HG03196 (cell line): ENCODE measurements at regions not wholly inside any gene's neighbourhood (a gene's known extent, or its start where the extent isn't known, plus 50 kb on each side); places are given as distances from the start of the nearest gene placed in this dataset.

Experiments used
- ATAC-seq: cut with Tn5 transposase; IDR thresholded peaks from one replicate; pipeline ENCODE4 v1.9.1; 2021; ENCODE audit not compliant: unreplicated experiment

DNA sequence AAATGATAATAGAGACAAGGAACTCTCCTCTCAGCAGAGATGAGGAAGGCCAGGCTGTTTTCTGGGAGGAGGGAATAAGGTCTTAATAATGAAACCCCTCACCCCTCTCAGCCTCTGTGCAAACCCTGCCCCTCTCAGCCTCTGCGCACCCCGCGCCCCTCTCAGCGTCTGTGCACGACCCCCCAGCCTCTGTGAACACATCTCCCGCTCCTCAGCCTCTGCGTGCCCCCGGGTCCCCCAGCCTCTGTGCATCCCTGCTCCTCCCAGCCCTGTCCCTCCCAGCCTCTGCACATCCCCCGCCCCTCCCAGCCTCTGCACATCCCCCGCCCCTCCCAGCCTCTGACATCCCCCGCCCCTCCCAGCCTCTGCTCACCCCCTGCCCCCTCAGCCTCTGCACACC lies 837.8 kb downstream of the TBC1D22A start:
- ATAC-seq: no peak

GRCh38 chr22:47599753-47600152 lies 837.3 kb downstream of the TBC1D22A start:
- ATAC-seq: no peak

DNA sequence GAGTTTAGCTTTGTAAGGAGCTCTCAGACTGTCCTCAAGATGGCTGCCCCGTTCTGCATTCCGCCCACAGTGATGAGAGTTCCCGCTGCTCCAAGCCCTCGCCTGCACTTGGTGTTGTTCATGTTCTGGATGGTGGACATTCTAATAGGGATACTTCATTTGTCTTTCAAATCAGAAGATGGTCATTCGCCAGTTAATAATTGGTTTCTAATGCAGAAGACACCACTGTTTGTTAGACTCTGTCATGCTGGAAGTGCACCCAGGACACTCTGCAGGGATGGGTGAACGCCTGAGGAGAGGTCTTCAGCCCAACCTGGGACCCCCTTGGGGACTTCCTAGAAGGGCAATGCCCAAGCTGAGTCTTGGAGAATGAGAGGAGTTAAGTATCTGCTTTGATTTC lies 836.4 kb downstream of the TBC1D22A start:
- ATAC-seq: no peak

GRCh38 chr22:47597041-47597440 lies 834.6 kb downstream of the TBC1D22A start:
- ATAC-seq: no peak

DNA sequence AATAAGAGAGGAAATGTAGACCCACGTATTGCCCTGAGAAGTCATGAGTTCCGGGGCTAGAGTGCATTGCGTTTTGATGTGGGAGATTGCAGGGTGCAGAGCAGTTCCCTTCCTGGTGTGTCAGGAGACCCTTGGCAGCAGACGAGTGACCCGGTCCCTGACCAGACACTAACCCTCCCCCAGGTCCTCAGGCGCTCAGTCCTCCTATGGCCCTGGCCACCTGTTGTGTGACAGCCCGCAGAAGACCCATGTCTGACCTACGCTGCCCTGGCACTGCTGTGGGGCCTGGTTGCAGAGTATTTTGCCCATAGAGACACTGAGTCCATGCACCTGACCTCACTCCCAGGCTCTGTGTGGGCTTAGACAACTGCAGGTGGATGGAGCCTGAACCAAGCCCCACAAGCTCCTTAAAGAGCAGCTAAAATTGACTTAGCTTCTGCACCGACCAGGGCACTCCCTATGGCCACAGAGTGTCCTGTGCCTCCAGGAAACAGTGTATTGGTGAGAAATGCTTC lies 833.8 kb downstream of the TBC1D22A start:
- no peak for ATAC-seq

DNA sequence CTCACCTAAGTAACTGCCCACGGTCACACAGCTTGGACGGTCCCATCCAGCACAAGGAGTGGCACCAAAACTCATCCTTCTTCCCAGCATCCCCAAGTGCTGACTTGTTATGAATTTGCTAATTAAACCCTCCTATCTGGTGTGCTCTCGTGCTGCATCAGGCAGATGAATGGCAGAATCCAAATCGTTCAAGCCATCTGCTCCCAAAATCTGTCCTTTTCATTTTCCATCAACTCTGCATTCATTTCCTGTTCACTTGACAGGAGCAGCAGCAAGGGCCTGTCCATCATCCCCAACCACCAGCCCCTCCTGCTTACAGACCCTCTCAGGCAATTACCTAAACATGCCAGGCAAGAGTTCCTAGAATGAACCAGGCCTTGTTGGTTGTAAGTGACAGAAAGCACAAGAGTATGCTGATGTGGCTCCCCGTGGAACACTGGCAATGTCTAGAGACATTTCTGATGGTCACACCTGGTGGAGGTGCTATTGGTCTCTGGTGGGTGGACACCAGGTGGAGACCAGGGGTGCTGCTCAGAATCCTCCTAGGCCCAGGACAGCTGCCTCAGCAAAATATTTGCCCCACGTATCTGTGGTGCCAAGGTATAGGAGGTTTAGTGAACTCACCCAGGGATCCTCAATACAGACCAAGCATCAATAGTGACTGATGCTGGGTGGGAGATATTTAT lies 832.5 kb downstream of the TBC1D22A start:
- ATAC-seq: no peak

DNA sequence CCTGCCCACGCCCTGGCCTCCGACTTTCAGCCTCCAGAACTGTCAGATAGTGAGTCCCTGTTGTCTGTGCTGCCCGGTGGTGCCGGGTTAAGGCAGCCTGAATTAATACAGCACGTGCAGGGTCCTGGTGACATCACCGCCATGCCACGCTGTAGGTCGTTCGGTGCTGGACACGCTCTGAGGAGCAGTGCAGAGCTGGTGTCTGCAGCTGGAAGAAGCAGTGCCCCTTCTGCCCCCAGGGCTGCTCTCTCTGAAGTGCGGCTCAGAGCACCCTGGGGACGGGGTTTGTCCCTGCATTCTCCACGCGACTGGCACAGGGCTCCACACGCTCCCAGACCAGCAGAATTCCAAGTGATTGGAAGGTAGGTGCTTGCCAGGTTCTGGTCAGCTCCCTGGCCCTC lies 831.5 kb downstream of the TBC1D22A start:
- ATAC-seq: no peak

- no peak for ATAC-seq
These were observed 830.8 kb downstream of the TBC1D22A start for GRCh38 chr22:47593291-47593690.

DNA sequence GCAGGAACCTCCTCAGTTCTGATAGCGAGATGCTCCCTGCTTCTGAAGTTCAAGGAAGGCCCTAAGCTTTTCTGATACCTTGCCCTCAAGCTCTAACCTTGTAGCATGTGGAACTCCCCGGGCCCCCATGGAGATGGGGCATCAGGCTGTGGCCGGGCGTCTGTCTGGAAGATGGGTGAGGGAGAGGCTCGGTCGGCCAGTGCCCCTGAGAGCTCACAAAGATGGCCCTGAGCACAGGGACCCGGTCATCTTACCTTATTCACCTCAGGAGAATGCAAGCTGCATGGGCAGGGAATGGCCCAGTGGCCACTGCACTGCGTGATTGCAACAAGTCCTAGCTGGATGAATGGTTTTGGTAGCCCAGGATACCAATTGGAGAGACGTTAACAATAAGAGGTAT lies 830.3 kb downstream of the TBC1D22A start:
- ATAC-seq: no peak

DNA sequence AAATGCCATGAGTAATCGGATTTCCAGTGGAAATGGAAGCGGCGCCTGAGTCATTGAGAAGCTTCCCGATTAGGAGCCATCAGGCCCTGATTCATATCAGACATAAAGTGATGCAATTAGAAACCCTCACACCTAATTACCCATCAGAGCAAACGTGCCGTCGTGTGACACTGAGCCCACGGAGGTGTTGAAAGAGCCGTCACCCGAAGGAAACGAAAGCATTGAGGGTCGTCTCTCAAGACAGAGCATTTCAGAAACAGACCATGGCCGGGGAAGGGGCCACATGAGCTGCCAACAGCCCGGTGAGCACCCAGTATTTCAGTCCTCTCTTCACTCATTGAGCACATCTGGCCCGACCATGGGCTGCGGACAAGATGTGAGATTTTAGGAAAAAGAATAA lies 829.3 kb downstream of the TBC1D22A start:
- ATAC-seq: no peak

DNA sequence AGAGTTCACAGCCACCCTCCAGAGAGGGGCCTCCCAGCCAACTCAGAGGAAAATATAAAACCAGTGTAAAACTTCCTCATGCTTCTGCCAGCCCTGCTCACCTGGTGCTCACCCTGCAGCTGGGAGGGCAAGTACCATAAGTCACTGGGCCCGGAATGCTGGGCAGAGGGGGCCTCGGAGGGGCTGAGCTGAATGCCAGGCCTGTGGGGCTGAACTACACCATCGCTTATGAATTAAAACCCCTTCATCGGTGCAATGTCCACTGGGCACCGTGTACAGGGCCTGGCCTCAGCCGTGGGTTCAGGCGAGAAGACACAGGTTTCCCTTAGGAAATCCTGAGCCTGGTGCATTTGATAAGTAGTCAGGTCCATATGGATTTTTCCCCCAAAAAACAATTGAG lies 828.6 kb downstream of the TBC1D22A start:
- ATAC-seq: no peak

DNA sequence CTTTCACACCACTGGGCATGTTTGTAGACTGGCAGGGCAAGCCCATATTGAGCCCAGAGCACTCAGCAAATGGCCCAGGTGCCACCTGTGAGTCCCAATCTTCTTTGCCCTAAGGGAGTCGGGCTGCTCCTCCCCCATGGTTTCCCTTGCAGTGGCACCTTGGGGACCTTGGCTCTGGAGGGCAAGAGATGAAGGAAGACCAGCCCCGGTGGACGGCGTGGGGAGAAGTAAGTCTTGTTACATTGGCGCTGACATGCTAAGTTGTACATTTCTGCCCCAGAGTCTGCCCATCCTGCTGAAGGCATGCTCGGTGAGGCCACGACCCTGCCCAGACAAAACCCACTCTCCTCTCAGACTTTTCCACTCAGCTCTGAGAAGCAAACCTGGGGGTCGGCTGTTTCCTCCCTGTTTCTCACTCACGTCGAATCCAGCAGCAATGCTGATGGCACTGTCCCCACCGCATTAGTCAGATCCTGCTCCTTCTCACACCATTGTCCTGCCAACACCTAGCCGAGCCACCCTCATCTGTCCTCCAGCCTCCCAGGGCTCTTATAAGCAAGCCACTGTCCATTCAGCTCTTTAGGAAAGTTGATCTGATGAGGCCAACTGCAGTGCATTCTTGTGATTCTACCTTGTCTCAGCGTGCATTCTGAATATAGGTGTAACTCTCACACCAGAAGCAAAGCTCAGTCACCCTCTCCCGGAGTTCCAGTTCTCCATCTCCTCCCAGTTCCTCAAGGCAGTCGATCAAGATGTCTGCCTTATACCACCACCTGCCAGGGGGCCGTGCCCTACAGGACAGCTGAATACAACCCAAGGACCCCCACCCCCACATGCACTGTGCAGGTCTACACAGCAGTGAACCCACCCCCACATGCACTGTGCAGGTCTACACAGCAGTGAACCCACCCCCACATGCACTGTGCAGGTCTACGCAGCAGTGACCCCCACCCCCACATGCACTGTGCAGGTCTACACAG lies 827.1 kb downstream of the TBC1D22A start:
- no peak for ATAC-seq

DNA sequence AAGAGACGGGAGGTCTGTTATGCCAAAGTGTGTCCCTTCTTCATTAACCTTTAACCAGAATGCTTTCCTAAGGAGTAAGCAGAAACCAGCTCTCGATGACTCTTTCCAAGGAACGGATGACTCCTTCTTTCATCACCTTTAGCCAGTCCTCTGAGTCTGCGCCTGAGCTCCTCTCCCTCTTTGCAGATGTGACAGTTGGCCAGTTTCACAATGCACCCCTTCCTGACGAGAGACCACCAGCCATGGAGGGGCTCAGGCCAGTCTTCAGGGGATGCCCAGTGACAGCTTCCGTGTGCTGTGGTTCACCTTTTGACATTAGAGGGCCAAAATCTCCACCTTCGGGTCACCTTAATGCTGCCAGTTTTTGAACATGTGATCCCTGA lies 826.1 kb downstream of the TBC1D22A start:
- ATAC-seq: no peak

- no peak for ATAC-seq
These were observed 825.6 kb downstream of the TBC1D22A start for GRCh38 chr22:47587861-47588577.

DNA sequence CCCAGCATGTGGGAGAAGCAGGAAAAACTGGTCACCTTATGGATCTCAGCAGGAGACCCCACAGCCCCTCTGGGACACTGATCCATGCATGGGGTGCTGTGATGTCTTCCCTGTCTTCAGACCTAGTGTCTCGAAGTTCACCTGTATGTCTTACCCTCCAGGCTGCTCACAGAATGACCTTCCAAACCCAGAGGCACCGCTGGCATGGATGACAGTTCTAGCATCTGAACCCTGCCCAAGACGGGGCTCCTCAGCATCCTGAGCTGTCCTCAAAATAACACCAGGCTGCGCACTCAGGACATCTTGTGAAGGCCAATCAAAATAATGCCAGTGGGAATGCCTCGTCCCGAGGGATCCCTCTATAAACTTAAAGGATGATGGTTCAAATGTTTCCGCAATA lies 824.9 kb downstream of the TBC1D22A start:
- no peak for ATAC-seq

- no peak for ATAC-seq
These were observed 824.5 kb downstream of the TBC1D22A start for GRCh38 chr22:47586946-47587345.

GRCh38 chr22:47586038-47586437 lies 823.6 kb downstream of the TBC1D22A start:
- no peak for ATAC-seq

DNA sequence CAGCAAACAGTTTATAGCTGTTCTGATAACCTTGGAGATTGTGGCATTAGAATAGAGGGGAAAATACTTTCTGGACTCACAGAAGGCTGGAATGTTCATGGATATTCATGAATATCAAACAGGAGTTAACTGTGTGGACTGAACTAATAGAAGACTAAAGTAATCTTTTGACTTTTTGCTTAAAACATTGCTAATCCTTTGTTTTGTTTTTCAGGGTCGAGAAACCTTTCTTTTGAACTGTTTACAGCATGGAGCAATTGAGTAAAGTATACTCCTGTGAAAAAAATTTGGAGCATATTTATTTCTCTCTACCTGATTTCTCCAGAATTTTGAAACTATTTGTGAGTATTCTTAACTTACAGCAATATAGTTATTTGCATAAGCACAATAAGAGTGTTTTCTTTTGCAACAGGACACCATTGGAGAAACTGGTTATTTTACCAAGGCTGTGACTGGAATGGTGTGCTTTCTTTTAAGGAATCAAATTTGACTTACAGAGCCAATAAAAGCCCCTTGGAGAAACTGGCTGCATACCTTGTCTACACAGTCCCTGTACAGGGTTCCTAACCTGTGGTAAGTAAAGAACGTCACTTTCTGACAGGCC lies 821.6 kb downstream of the TBC1D22A start:
- no peak for ATAC-seq

DNA sequence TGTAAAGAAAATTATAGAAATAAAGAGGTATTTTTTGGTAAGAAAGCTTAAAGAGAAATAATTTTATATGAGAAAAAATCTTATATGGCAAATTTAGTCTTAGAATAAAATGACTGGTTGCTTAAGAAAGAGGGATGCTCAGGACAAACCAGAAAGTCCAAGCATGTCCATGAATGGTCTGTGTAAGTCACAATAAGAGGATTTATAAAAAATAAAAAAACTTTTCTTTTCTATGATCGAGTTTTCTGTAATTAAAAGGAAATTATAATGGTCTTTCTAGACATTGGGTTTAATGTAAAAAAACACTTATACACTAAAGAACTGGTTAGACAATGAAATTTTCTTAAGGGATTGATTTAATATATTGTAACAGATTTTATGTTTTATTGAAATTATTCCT lies 819.6 kb downstream of the TBC1D22A start:
- no peak for ATAC-seq

DNA sequence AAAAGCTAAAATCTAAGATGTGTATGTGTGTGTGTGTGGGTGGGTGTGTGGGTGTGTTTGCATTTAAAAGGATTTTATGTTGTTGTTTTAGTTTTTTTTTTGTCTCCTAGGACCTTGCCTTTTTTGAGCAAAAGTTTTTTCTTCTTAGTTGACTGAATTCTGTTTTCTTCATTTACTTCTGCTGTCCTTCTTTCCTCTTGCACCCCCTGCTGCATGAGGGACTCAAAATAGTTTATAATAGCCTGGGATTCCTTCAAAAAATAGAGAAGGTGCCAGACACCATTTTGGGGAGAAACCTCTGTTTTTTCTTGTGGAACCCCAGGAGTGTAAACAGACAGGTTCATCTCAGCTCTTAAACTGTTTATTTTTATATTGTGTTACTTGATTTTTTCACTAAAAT lies 817.7 kb downstream of the TBC1D22A start:
- ATAC-seq: no peak

- no peak for ATAC-seq
These were observed 814.5 kb downstream of the TBC1D22A start for GRCh38 chr22:47576908-47577307.
